Suppressor macrophage (primary cell): ENCODE measurements at regions not wholly inside any gene's neighbourhood (a gene's known extent, or its start where the extent isn't known, plus 50 kb on each side); places are given as distances from the start of the nearest gene placed in this dataset.

Source experiments
- DNase-seq, 4 experiments: peaks; one replicate each; pipeline ENCODE4 v3.0.0-alpha.2; 2020 to 2022

- no peak for DNase-seq
Measured at GRCh38 chr18:27687351-27687979, 489.5 kb downstream of the CDH2 start.

- peak; percentile 3 to 39 (median 24) for DNase-seq
Measured at GRCh38 chr18:27685807-27686412, 491.0 kb downstream of the CDH2 start.

GRCh38 chr18:27685091-27685490 is 491.8 kb downstream of the CDH2 start:
- DNase-seq = no peak

- DNase-seq = no peak
Measured at GRCh38 chr18:27674411-27674810, 489.3 kb upstream of the CHST9 start.

- DNase-seq = no peak
Measured at GRCh38 chr18:27673861-27674260, 488.8 kb upstream of the CHST9 start.

GRCh38 chr18:27668158-27668557 is 483.1 kb upstream of the CHST9 start:
- DNase-seq = no peak

- DNase-seq = no peak
Measured at GRCh38 chr18:27667064-27667463, 482.0 kb upstream of the CHST9 start.

GRCh38 chr18:27666016-27666415 is 480.9 kb upstream of the CHST9 start:
- no peak for DNase-seq

GRCh38 chr18:27665264-27665799 is 480.2 kb upstream of the CHST9 start:
- DNase-seq = no peak

GRCh38 chr18:27662949-27663348 is 477.8 kb upstream of the CHST9 start:
- no peak for DNase-seq

GRCh38 chr18:27662537-27662936 is 477.4 kb upstream of the CHST9 start:
- DNase-seq = no peak

- no peak for DNase-seq
Measured at GRCh38 chr18:27661320-27662018, 476.4 kb upstream of the CHST9 start.

GRCh38 chr18:27656905-27657304 is 471.8 kb upstream of the CHST9 start:
- DNase-seq = no peak

GRCh38 chr18:27656167-27656778 is 471.2 kb upstream of the CHST9 start:
- no peak for DNase-seq

GRCh38 chr18:27653247-27653646 is 468.1 kb upstream of the CHST9 start:
- DNase-seq = no peak

GRCh38 chr18:27652480-27653121 is 467.5 kb upstream of the CHST9 start:
- no peak for DNase-seq

- DNase-seq = no peak
Measured at GRCh38 chr18:27649621-27650020, 464.5 kb upstream of the CHST9 start.

GRCh38 chr18:27645929-27646328 is 460.8 kb upstream of the CHST9 start:
- DNase-seq = no peak

- DNase-seq = no peak
Measured at GRCh38 chr18:27636576-27637085, 451.5 kb upstream of the CHST9 start.

- no peak for DNase-seq
Measured at GRCh38 chr18:27632706-27633105, 447.6 kb upstream of the CHST9 start.

GRCh38 chr18:27627927-27628326 is 442.8 kb upstream of the CHST9 start:
- DNase-seq = no peak

- no peak for DNase-seq
Measured at GRCh38 chr18:27621236-27621890, 436.3 kb upstream of the CHST9 start.
